GM06990 (cell line): ENCODE measurements at regions not wholly inside any gene's neighbourhood (a gene's known extent, or its start where the extent isn't known, plus 50 kb on each side); places are given as distances from the start of the nearest gene placed in this dataset.

Source experiments
- DNase-seq: peaks from one replicate; pipeline ENCODE4 v3.0.0-alpha.2; 2011; ENCODE audit not compliant: insufficient read length; ENCODE audit errors: extremely low read depth
- H3K27me3 ChIP-seq: replicated peaks from 2 replicates; pipeline ENCODE4 v1.6.0; 2011; ENCODE audit warnings: low read length; ENCODE audit not compliant: control insufficient read depth, insufficient read depth
- H3K36me3 ChIP-seq: 2 replicates; pipeline ENCODE4 v1.5.1; 2011; ENCODE audit warnings: low read length; ENCODE audit not compliant: control insufficient read depth, insufficient read depth
- H3K4me3 ChIP-seq: replicated peaks from 2 replicates; pipeline ENCODE4 v1.5.1; 2011; ENCODE audit warnings: low read depth, mild to moderate bottlenecking, control low read depth, low read length
- CTCF ChIP-seq: IDR thresholded peaks from 2 replicates; pipeline ENCODE4 v1.5.1; 2011; ENCODE audit warnings: low read length, control low read depth, mild to moderate bottlenecking, inconsistent platforms; ENCODE audit not compliant: insufficient read depth, poor library complexity, severe bottlenecking

GRCh38 chr3:105988540-105989212 is 119.9 kb upstream of the CBLB start:
- Histone ChIP-seq H3K27me3 (no peaks in the 10 kb centered on the region), H3K4me3 (no peak overlapping the region), H3K36me3 (no peaks in the 10 kb centered on the region)
- no peak for TF ChIP-seq CTCF
- DNase-seq, result no peak

GRCh38 chr3:105996781-105997180 is 128.0 kb upstream of the CBLB start:
- no peak for DNase-seq
- Histone ChIP-seq H3K27me3 (no peaks in the 10 kb centered on the region), H3K36me3 (no peaks in the 10 kb centered on the region), H3K4me3 (no peak overlapping the region)
- no peak for TF ChIP-seq CTCF

- no peak for DNase-seq
- no peaks in the 10 kb centered on the region for H3K36me3 ChIP-seq
- H3K27me3 ChIP-seq, result no peaks in the 10 kb centered on the region
- no peak overlapping the region for H3K4me3 ChIP-seq
- TF ChIP-seq CTCF, result no peak
Measured at GRCh38 chr3:105997466-105997799, 128.6 kb upstream of the CBLB start.

GRCh38 chr3:105997800-105998526 is 129.2 kb upstream of the CBLB start:
- Histone ChIP-seq H3K4me3 (no peak overlapping the region), H3K36me3 (no peaks in the 10 kb centered on the region), H3K27me3 (no peaks in the 10 kb centered on the region)
- no peak for TF ChIP-seq CTCF
- no peak for DNase-seq

GRCh38 chr3:105999856-106000255 is 131.0 kb upstream of the CBLB start:
- Histone ChIP-seq H3K27me3 (no peaks in the 10 kb centered on the region), H3K36me3 (no peaks in the 10 kb centered on the region), H3K4me3 (no peak overlapping the region)
- TF ChIP-seq CTCF, result no peak
- no peak for DNase-seq

GRCh38 chr3:106001923-106002322 is 133.1 kb upstream of the CBLB start:
- no peak for TF ChIP-seq CTCF
- Histone ChIP-seq H3K4me3 (no peak overlapping the region), H3K36me3 (no peaks in the 10 kb centered on the region), H3K27me3 (no peaks in the 10 kb centered on the region)
- DNase-seq, result no peak
